PFSK-1 (cell line): ENCODE measurements at regions not wholly inside any gene's neighbourhood (a gene's known extent, or its start where the extent isn't known, plus 50 kb on each side); places are given as distances from the start of the nearest gene placed in this dataset.

Experiments
- FOXP2 ChIP-seq: optimal IDR thresholded peaks from 2 replicates; pipeline ENCODE3; 2011; ENCODE audit warnings: borderline replicate concordance, control low read depth, inconsistent platforms; ENCODE audit not compliant: insufficient read depth; ENCODE audit errors: extremely low read length, extremely low read depth
- POLR2AphosphoS5 ChIP-seq: IDR thresholded peaks from 2 replicates; pipeline ENCODE4 v1.6.1; 2012; ENCODE audit warnings: low read depth, mild to moderate bottlenecking, control low read depth, low read length, moderate library complexity
- REST ChIP-seq, 2 experiments: IDR thresholded peaks; 2 replicates each; pipeline versions ENCODE4 v1.6.1 to v1.8.0; 2011 to 2012; ENCODE audit warnings: low read depth in 2 of 2, low read length in 2 of 2, control low read depth in 1 of 2, inconsistent platforms in 1 of 2, mild to moderate bottlenecking in 1 of 2, moderate library complexity in 1 of 2; ENCODE audit not compliant: insufficient read depth in 1 of 2
- SIN3A ChIP-seq: IDR thresholded peaks from 2 replicates; pipeline ENCODE4 v1.6.1; 2012; ENCODE audit warnings: mild to moderate bottlenecking, low read length, moderate library complexity, borderline replicate concordance; ENCODE audit not compliant: insufficient read depth
- TAF1 ChIP-seq: IDR thresholded peaks from 2 replicates; pipeline ENCODE4 v1.6.1; 2012; ENCODE audit warnings: low read length, control low read depth, borderline replicate concordance; ENCODE audit not compliant: insufficient read depth

DNA sequence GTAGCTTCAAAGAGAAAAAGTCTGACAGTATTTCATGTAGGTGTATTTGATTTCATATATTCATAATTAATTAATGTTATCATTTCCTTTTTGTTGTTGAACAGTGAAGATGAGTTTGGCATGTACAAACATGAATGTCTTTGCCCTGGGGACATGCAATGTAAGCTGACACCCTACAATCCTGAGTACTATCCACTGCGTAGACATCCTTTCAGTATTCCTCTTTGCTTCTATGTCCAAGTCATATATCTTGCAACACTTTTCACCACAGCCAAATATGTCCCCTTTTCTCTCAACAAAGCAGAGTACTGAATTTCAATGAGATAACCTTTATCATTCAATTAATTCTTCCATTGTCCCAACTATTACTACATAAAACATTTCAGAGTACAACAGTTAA is 93.6 kb downstream of the GPR37 start:
- TF ChIP-seq REST (IDR thresholded peaks at IDR 0.05; ENCODE audit: insufficient read depth in 1 of 2, low read depth in 2 of 2, low read length in 2 of 2) (no peak), TAF1 (no peak), SIN3A (no peak), FOXP2 (no peak), POLR2AphosphoS5 (no peak)

GRCh38 chr7:124667312-124668153 is 98.1 kb downstream of the GPR37 start:
- TF ChIP-seq REST (IDR thresholded peaks at IDR 0.05; ENCODE audit: insufficient read depth in 1 of 2, low read depth in 2 of 2, low read length in 2 of 2) (no peak), FOXP2 (no peak), TAF1 (no peak), POLR2AphosphoS5 (no peak), SIN3A (no peak)

- no peak for TF ChIP-seq REST (IDR thresholded peaks at IDR 0.05; ENCODE audit: insufficient read depth in 1 of 2, low read depth in 2 of 2, low read length in 2 of 2)
- TF ChIP-seq FOXP2: no peak
- no peak for TF ChIP-seq SIN3A
- no peak for TF ChIP-seq POLR2AphosphoS5
- no peak for TF ChIP-seq TAF1
Observed at GRCh38 chr7:124662937-124663336, 102.7 kb downstream of the GPR37 start.

- TF ChIP-seq REST (IDR thresholded peaks at IDR 0.05; ENCODE audit: insufficient read depth in 1 of 2, low read depth in 2 of 2, low read length in 2 of 2): no peak
- no peak for TF ChIP-seq FOXP2
- no peak for TF ChIP-seq SIN3A
- TF ChIP-seq TAF1: no peak
- no peak for TF ChIP-seq POLR2AphosphoS5
Observed at GRCh38 chr7:124662372-124662771, 103.2 kb downstream of the GPR37 start.

GRCh38 chr7:124655990-124656389 is 109.6 kb downstream of the GPR37 start:
- TF ChIP-seq POLR2AphosphoS5 (no peak), FOXP2 (no peak), TAF1 (no peak), REST (IDR thresholded peaks at IDR 0.05; ENCODE audit: insufficient read depth in 1 of 2, low read depth in 2 of 2, low read length in 2 of 2) (no peak), SIN3A (no peak)
